B cell (primary cell): ENCODE measurements at regions not wholly inside any gene's neighbourhood (a gene's known extent, or its start where the extent isn't known, plus 50 kb on each side); places are given as distances from the start of the nearest gene placed in this dataset.

Source experiments
- ATAC-seq: fragments of 200-7000 bp; cut with Tn5 transposase; one replicate; pipeline ENCODE4 v1.10.0; 2021; ENCODE audit warnings: low read depth, mild to moderate bottlenecking, moderate number of reproducible peaks, moderate library complexity
- CTCF ChIA-PET: fragments of 350-600 bp; sonication (Branson Sonifier 250); formaldehyde crosslinking; loops from one replicate; lab custom pipeline; 2021; ENCODE audit warnings: antibody characterized with exemption, inconsistent platforms; lab: Charles Lee
- POLR2A ChIA-PET: fragments of 350-600 bp; sonication (Branson Sonifier 250); formaldehyde crosslinking; loops from one replicate; lab custom pipeline; 2021; ENCODE audit warnings: antibody characterized with exemption; lab: Charles Lee
- DNase-seq: peaks from one replicate; pipeline ENCODE4 v3.0.0; 2013
- H2AFZ ChIP-seq: 2 replicates; pipeline ENCODE4 v1.6.1; 2012; ENCODE audit warnings: mild to moderate bottlenecking, low read depth, low read length; ENCODE audit not compliant: insufficient read depth, poor library complexity, severe bottlenecking
- H3K27ac ChIP-seq, 2 donors: 1 replicate in 1 of 2; 2 replicates in 1 of 2; pipeline ENCODE4 v1.5.1; 2012 to 2013; ENCODE audit warnings: low read length in 2 of 2, mild to moderate bottlenecking in 2 of 2, moderate library complexity in 1 of 2
- H3K27me3 ChIP-seq, 4 experiments: fragments of 200-600 bp in 1 of 4; sonication (generic) in 1 of 4; replicated peaks in 1 of 4; 1 replicate in 2 of 4; 2 replicates in 2 of 4; pipeline versions ENCODE4 v1.6.1 to v1.7.0; 2013 to 2016; ENCODE audit warnings: low read length in 3 of 4, mild to moderate bottlenecking in 2 of 4, mixed read lengths in 1 of 4, moderate library complexity in 1 of 4; ENCODE audit not compliant: insufficient read depth in 4 of 4, control insufficient read depth in 3 of 4; ENCODE audit errors: control extremely low read depth in 1 of 4
- H3K36me3 ChIP-seq, 2 experiments: replicated peaks in 1 of 2; 1 replicate in 1 of 2; 2 replicates in 1 of 2; pipeline versions ENCODE4 v1.6.1 to v1.7.1; 2013; ENCODE audit warnings: low read length in 1 of 2; ENCODE audit not compliant: insufficient read depth in 2 of 2, control insufficient read depth in 1 of 2; ENCODE audit errors: control extremely low read depth in 1 of 2, extremely low read depth in 1 of 2
- H3K4me1 ChIP-seq, 2 donors: fragments of 200-600 bp in 1 of 2; sonication (generic) in 1 of 2; 1 replicate in 1 of 2; 2 replicates in 1 of 2; pipeline versions ENCODE4 v1.5.1 to v1.6.1; 2013 to 2017; ENCODE audit warnings: low read length in 2 of 2; ENCODE audit not compliant: control insufficient read depth in 2 of 2, insufficient read depth in 2 of 2
- H3K4me2 ChIP-seq: replicated peaks from 2 replicates; pipeline ENCODE3; 2012; ENCODE audit warnings: mild to moderate bottlenecking, low read depth, low read length; ENCODE audit not compliant: poor library complexity, severe bottlenecking
- H3K4me3 ChIP-seq, 5 experiments: fragments of 200-600 bp in 1 of 5; sonication (generic) in 1 of 5; 1 replicate in 3 of 5; 2 replicates in 2 of 5; pipeline versions ENCODE4 v1.5.1 to v1.7.0; 2011 to 2016; ENCODE audit warnings: low read length in 4 of 5, mild to moderate bottlenecking in 4 of 5, low read depth in 2 of 5, control low read depth in 1 of 5, moderate library complexity in 1 of 5; ENCODE audit not compliant: insufficient read depth in 1 of 5; ENCODE audit errors: control extremely low read depth in 1 of 5, extremely low read depth in 1 of 5
- H3K79me2 ChIP-seq: fragments of 200-600 bp; sonication (generic); one replicate; pipeline ENCODE4 v1.6.0; 2016; ENCODE audit warnings: low read length; ENCODE audit not compliant: control insufficient read depth, insufficient read depth
- H3K9ac ChIP-seq: fragments of 200-600 bp; sonication (generic); 2 replicates; pipeline ENCODE4 v1.6.1; 2017; ENCODE audit warnings: mild to moderate bottlenecking, low read length, moderate library complexity
- H3K9me3 ChIP-seq, 3 donors: one replicate each; pipeline versions ENCODE4 v1.6.1 to v1.7.1; 2013; ENCODE audit warnings: low read length in 2 of 3; ENCODE audit not compliant: control insufficient read depth in 2 of 3, insufficient read depth in 1 of 3; ENCODE audit errors: control extremely low read depth in 1 of 3
- H4K20me1 ChIP-seq: 2 replicates; pipeline ENCODE4 v1.6.0; 2012; ENCODE audit warnings: mild to moderate bottlenecking, low read length; ENCODE audit not compliant: insufficient read depth, control insufficient read depth, poor library complexity, severe bottlenecking
- H3K27ac Mint-ChIP-seq: one replicate; pipeline ENCODE4 v1.8.0; 2021; ENCODE audit warnings: mixed read lengths
- H3K27me3 Mint-ChIP-seq: one replicate; pipeline ENCODE4 v1.8.0; 2021; ENCODE audit warnings: mixed read lengths
- H3K4me1 Mint-ChIP-seq: one replicate; pipeline ENCODE4 v1.8.0; 2021; ENCODE audit warnings: mixed read lengths
- H3K4me3 Mint-ChIP-seq: one replicate; pipeline ENCODE4 v1.8.0; 2021; ENCODE audit warnings: mixed read lengths
- H3K9me3 Mint-ChIP-seq: one replicate; pipeline ENCODE4 v1.8.0; 2022; ENCODE audit warnings: mixed read lengths; ENCODE audit not compliant: insufficient read depth
- EZH2 ChIP-seq: IDR thresholded peaks from 2 replicates; pipeline ENCODE4 v1.6.1; 2012; ENCODE audit warnings: borderline replicate concordance, low read depth, mild to moderate bottlenecking, moderate library complexity, low read length; ENCODE audit not compliant: insufficient read depth, poor library complexity, severe bottlenecking
- WGBS: methylation state at CpG from one replicate; pipeline ENCODE4 v1.1.5; 2013; ENCODE audit warnings: missing lambda C conversion rate; ENCODE audit not compliant: insufficient coverage; 5-methylcytosine and 5-hydroxymethylcytosine counted together
- intact Hi-C: fragments of 100-400 bp; cut with micrococcal nuclease; formaldehyde crosslinking; loops from one replicate; pipeline ENCODE4 v1.10.0; 2022
- TF ChIP-seq, protein P1 (sequence below): fragments of 200-600 bp; IDR thresholded peaks from one replicate; pipeline ENCODE4 v1.8.0; 2022; ENCODE audit warnings: antibody characterized with exemption, mild to moderate bottlenecking

GRCh38 chr12:115646210-115646609 is 631.3 kb downstream of the MED13L start:
- Histone ChIP-seq H3K27ac (no peak overlapping the region), H3K9me3 (peaks cover 0 to 3% (median 1%) of the 10 kb centered on the region in 3 donors), H3K27me3 (peaks cover 0 to 2% (median 0%) of the 10 kb centered on the region in 4 experiments), H3K36me3 (no peaks in the 10 kb centered on the region), H3K9ac (no peak overlapping the region), H3K4me2 (no peak overlapping the region), H3K4me3 (no peak overlapping the region), H4K20me1 (no peaks in the 10 kb centered on the region), H3K79me2 (no peaks in the 10 kb centered on the region), H3K4me1 (no peaks in the 10 kb centered on the region), H2AFZ (no peak overlapping the region)
- ChIA-PET CTCF (no interaction called here), POLR2A (no interaction called here)
- DNase-seq (no peak), ATAC-seq (no peak)
- Mint-ChIP-seq H3K27me3 (peaks cover 6% of the 10 kb centered on the region), H3K4me1 (no peaks in the 10 kb centered on the region), H3K27ac (no peak overlapping the region), H3K9me3 (no peaks in the 10 kb centered on the region), H3K4me3 (no peak overlapping the region)
- intact Hi-C loops: no loop called here
- no peak for TF ChIP-seq EZH2
- TF ChIP-seq, protein P1, sequence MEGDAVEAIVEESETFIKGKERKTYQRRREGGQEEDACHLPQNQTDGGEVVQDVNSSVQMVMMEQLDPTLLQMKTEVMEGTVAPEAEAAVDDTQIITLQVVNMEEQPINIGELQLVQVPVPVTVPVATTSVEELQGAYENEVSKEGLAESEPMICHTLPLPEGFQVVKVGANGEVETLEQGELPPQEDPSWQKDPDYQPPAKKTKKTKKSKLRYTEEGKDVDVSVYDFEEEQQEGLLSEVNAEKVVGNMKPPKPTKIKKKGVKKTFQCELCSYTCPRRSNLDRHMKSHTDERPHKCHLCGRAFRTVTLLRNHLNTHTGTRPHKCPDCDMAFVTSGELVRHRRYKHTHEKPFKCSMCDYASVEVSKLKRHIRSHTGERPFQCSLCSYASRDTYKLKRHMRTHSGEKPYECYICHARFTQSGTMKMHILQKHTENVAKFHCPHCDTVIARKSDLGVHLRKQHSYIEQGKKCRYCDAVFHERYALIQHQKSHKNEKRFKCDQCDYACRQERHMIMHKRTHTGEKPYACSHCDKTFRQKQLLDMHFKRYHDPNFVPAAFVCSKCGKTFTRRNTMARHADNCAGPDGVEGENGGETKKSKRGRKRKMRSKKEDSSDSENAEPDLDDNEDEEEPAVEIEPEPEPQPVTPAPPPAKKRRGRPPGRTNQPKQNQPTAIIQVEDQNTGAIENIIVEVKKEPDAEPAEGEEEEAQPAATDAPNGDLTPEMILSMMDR: no peak
- WGBS: no CpG with 5 or more reads among the region's 2 CpGs

DNA sequence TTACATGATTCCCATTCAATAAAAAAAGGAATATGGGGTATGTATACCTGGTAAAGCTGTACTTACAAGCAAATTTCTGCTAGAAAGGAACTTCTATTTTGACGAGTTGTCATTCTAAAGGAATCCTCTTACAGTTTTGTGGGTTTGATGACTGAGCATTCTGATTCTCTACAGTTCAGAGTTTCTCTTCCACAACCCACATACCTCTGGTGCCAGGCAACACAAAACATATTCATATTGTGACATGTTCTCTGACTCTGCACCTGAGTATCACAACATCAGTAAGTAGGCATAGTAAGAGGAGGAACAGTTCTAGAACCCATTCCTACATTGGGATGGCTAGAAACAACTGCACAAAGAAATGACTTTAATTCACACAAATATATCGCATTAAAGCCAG is 636.6 kb downstream of the MED13L start:
- intact Hi-C loops: no loop called here
- no peaks in the 10 kb centered on the region for H3K79me2 ChIP-seq
- no peak for TF ChIP-seq EZH2
- TF ChIP-seq, protein P1: no peak
- no peaks in the 10 kb centered on the region for H3K36me3 ChIP-seq
- H3K27me3 ChIP-seq: no peaks in the 10 kb centered on the region
- no CpG with 5 or more reads among the region's 2 CpGs for WGBS
- no peaks in the 10 kb centered on the region for H3K4me1 ChIP-seq
- H2AFZ ChIP-seq: no peak overlapping the region
- ChIA-PET CTCF (no interaction called here), POLR2A (no interaction called here)
- no peak overlapping the region for H3K27ac ChIP-seq
- Mint-ChIP-seq H3K9me3 (no peaks in the 10 kb centered on the region), H3K4me1 (no peaks in the 10 kb centered on the region), H3K27ac (no peak overlapping the region), H3K4me3 (no peak overlapping the region), H3K27me3 (peaks cover 6% of the 10 kb centered on the region)
- H3K4me3 ChIP-seq: no peak overlapping the region
- no peak overlapping the region for H3K4me2 ChIP-seq
- no peaks in the 10 kb centered on the region for H4K20me1 ChIP-seq
- H3K9ac ChIP-seq: no peak overlapping the region
- DNase-seq (no peak), ATAC-seq (no peak)
- H3K9me3 ChIP-seq: peaks cover 0 to 6% (median 0%) of the 10 kb centered on the region in 3 donors
